ENCODE measurements at regions not wholly inside any gene's neighbourhood (a gene's known extent, or its start where the extent isn't known, plus 50 kb on each side); places are given as distances from the start of the nearest gene placed in this dataset.

DNA sequence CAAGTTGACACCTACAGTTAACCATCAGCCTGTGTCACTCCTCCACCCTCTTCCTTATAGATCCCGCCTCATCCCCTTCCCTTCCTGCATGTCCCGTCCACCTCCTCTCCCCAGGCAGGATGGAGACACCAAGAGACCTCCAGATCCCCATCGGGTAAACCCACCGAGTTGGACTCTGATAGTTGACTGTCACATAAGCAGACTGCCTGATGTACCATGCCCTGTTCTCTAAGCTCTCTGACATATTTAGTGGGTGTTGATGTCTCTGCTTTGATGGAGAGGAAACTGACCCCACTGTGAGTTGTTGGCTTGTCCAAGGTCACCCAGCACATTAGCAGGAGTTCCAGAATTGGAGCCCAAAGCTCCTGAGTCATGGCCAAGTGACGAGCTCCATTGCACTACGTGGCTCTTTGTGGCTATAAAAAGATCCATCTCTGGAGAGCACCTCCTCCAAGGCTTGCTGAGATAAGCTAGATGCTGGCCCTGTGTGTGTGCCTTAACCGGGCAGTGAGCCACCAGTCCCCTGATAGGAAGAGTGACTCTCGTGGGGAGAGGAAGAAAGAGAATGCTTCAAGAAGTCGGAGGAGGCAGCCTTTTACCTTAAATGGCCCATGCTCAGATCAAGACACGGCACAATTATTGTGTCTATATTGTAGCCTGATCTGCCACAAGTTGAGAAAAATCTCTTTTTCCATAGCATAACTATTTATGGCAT, 236.0 kb upstream of the ECI2 start:
- Mint-ChIP-seq H3K4me3 (no peak overlapping the region), H3K27ac (no peak overlapping the region), H3K27me3 (peaks cover 4% of the 10 kb centered on the region), H3K4me1 (ENCODE audit: low read depth) (no peaks in the 10 kb centered on the region), H3K36me3 (ENCODE audit: low read depth) (no peaks in the 10 kb centered on the region), H3K9me3 (no peaks in the 10 kb centered on the region)
- POLR2A ChIA-PET, result no interaction called here
- no peak for DNase-seq
- no peak for ATAC-seq
- CTCF ChIA-PET, result no interaction called here
- TF ChIP-seq, protein P1, sequence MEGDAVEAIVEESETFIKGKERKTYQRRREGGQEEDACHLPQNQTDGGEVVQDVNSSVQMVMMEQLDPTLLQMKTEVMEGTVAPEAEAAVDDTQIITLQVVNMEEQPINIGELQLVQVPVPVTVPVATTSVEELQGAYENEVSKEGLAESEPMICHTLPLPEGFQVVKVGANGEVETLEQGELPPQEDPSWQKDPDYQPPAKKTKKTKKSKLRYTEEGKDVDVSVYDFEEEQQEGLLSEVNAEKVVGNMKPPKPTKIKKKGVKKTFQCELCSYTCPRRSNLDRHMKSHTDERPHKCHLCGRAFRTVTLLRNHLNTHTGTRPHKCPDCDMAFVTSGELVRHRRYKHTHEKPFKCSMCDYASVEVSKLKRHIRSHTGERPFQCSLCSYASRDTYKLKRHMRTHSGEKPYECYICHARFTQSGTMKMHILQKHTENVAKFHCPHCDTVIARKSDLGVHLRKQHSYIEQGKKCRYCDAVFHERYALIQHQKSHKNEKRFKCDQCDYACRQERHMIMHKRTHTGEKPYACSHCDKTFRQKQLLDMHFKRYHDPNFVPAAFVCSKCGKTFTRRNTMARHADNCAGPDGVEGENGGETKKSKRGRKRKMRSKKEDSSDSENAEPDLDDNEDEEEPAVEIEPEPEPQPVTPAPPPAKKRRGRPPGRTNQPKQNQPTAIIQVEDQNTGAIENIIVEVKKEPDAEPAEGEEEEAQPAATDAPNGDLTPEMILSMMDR (IDR thresholded peaks at IDR 0.05), result no peak
- intact Hi-C loops (cut with micrococcal nuclease), result no loop called here

DNA sequence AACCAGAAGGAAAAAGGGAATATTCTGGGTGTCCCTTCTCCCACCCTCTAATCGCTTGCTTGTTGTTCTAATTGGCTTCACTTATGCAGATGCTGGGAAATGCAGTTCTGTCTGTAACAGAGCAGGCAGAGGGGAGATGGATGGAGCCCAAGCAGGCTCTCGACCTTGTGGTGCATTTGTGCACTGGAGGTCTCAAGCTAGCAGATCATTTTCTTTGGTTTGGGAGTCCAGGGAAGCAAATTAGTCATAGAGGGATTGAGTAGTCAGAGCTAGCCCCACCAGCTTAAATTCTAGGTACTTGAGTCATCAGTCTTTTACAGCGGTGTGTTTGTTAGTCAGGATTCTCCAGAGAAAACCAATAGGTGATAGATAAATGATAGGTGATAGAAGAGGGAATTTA, 234.7 kb upstream of the ECI2 start:
- DNase-seq, result no peak
- Mint-ChIP-seq H3K36me3 (ENCODE audit: low read depth) (no peaks in the 10 kb centered on the region), H3K4me3 (no peak overlapping the region), H3K4me1 (ENCODE audit: low read depth) (no peaks in the 10 kb centered on the region), H3K27ac (no peak overlapping the region), H3K27me3 (peaks cover 4% of the 10 kb centered on the region), H3K9me3 (no peaks in the 10 kb centered on the region)
- ATAC-seq, result no peak
- POLR2A ChIA-PET, result no interaction called here
- intact Hi-C loops (cut with micrococcal nuclease), result no loop called here
- CTCF ChIA-PET, result no interaction called here
- TF ChIP-seq, protein P1 (IDR thresholded peaks at IDR 0.05), result no peak

DNA sequence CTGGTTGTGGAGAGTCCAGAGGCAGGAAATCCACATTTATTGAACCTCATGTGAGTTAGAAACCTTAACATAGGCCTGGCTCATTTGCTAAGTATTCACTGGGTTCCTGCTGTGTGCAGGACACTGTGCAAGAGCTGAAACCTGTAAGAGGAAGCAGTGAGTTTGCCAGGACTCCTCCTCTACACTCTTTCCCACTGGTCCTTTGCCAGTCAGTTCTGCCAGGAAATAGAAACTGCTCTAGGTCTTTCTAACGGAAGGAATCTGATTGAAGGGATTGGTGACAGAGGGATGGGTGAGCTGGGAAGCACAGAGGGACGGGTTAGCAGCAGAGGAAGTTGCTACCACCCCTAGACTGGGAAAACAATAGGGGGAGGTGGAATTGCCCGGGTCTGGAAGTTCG, 234.2 kb upstream of the ECI2 start:
- no peaks in the 10 kb centered on the region for H3K36me3 Mint-ChIP-seq (ENCODE audit: low read depth)
- CTCF ChIA-PET, result no interaction called here
- H3K9me3 Mint-ChIP-seq, result no peaks in the 10 kb centered on the region
- no peak for DNase-seq
- ATAC-seq, result no peak
- POLR2A ChIA-PET, result no interaction called here
- no peaks in the 10 kb centered on the region for H3K4me1 Mint-ChIP-seq (ENCODE audit: low read depth)
- H3K27me3 Mint-ChIP-seq, result peaks cover 4% of the 10 kb centered on the region
- no peak overlapping the region for H3K27ac Mint-ChIP-seq
- TF ChIP-seq, protein P1 (IDR thresholded peaks at IDR 0.05), result no peak
- no peak overlapping the region for H3K4me3 Mint-ChIP-seq
- intact Hi-C loops (cut with micrococcal nuclease), result no loop called here

DNA sequence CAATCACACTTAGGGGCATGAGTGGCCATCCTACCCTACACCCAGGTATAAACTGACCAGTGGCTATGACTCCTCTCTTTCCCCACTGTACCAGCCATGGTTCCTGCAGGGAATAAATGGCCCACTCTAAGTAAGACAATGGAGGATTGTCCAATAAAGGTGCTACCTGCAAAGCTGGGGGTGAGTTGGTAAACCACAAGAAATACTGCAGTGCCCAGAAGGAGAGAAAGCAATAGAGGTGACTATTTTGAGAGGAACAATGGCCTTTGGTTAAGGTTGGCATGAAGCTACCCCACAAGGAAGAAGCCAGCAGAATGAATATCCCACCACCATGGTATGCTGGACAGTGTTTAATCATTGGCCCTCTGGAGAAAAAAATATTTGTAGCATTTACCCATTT, 233.3 kb upstream of the ECI2 start:
- TF ChIP-seq, protein P1 (IDR thresholded peaks at IDR 0.05), result no peak
- Mint-ChIP-seq H3K27me3 (peaks cover 4% of the 10 kb centered on the region), H3K36me3 (ENCODE audit: low read depth) (no peaks in the 10 kb centered on the region), H3K4me3 (no peak overlapping the region), H3K4me1 (ENCODE audit: low read depth) (no peaks in the 10 kb centered on the region), H3K27ac (no peak overlapping the region), H3K9me3 (no peaks in the 10 kb centered on the region)
- ATAC-seq (no peak), DNase-seq (no peak)
- ChIA-PET POLR2A (no interaction called here), CTCF (no interaction called here)
- intact Hi-C loops (cut with micrococcal nuclease), result no loop called here

DNA sequence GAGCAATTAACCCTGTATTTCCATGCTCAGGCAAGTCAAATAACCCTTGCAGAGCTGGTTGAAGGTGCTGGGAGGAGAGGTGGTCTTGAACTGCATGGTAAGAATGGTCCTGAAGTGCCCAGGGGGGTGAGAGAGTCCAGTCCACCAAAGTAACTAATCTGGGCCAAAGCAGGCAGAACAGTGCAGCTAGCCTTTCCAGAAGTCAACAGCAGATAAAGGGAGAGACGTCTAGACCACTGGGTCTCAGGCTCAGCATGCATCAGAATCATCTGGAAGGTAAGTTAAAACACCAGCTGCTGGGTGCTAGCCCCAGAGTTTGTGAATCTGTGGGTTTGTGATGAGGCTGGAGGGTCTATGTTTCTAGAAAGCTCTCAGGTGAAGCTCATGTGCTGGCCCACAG, 232.3 kb upstream of the ECI2 start:
- Mint-ChIP-seq H3K9me3 (no peaks in the 10 kb centered on the region), H3K27ac (no peak overlapping the region), H3K4me3 (no peak overlapping the region), H3K4me1 (ENCODE audit: low read depth) (no peaks in the 10 kb centered on the region), H3K27me3 (peaks cover 4% of the 10 kb centered on the region), H3K36me3 (ENCODE audit: low read depth) (no peaks in the 10 kb centered on the region)
- ChIA-PET CTCF (no interaction called here), POLR2A (no interaction called here)
- ATAC-seq (no peak), DNase-seq (no peak)
- intact Hi-C loops (cut with micrococcal nuclease), result no loop called here
- TF ChIP-seq, protein P1 (IDR thresholded peaks at IDR 0.05), result no peak

Measured in activated CD8-positive, alpha-beta T cell treated with anti-CD3 and anti-CD28 coated beads for 36 hours (primary cell).